Gastrocnemius medialis (tissue), 4 donors: ENCODE measurements at regions not wholly inside any gene's neighbourhood (a gene's known extent, or its start where the extent isn't known, plus 50 kb on each side); places are given as distances from the start of the nearest gene placed in this dataset.
"Not testable (repeated sequence)": the region's sequence is repeated elsewhere in the genome, so short reads cannot be mapped to it uniquely, and the experiment has no call there.

Experiments used
- POLR2A ChIP-seq, 2 donors: fragments of 450-650 bp; IDR thresholded peaks; one replicate each; pipeline ENCODE4 v1.6.1; 2017; ENCODE audit warnings: antibody characterized with exemption in 2 of 2, mild to moderate bottlenecking in 2 of 2, moderate library complexity in 2 of 2
- TF ChIP-seq, protein P1 (sequence below), 5 experiments: fragments of 450-650 bp in 3 of 5; fragments of 200-600 bp in 2 of 5; sonication (generic) in 2 of 5; IDR thresholded peaks in 4 of 5; conservative IDR thresholded peaks in 1 of 5; 1 replicate in 4 of 5; 2 replicates in 1 of 5; pipeline ENCODE4 v1.5.1; 2016 to 2019; ENCODE audit warnings: antibody characterized with exemption in 5 of 5, mild to moderate bottlenecking in 3 of 5, moderate library complexity in 3 of 5

DNA sequence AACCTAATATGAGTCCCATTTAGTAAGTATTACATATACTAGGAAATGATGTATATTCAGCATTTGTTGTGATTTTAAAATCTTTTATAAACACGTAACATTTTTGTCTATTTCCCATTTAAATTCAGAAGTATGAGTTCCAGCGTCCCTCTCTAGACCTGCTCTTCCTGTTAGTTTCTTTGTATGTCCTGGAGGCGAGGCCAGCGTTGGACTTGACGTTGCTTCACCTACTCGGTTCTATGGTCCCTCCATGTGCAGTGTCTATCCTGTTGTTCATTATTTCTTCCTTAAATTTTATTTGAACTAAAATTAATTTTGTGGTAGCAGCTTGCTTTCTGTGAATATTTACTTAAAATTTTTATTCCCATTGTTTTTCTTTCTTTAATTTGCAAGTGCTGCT is 88.5 kb downstream of the POTEH start:
- TF ChIP-seq, protein P1, sequence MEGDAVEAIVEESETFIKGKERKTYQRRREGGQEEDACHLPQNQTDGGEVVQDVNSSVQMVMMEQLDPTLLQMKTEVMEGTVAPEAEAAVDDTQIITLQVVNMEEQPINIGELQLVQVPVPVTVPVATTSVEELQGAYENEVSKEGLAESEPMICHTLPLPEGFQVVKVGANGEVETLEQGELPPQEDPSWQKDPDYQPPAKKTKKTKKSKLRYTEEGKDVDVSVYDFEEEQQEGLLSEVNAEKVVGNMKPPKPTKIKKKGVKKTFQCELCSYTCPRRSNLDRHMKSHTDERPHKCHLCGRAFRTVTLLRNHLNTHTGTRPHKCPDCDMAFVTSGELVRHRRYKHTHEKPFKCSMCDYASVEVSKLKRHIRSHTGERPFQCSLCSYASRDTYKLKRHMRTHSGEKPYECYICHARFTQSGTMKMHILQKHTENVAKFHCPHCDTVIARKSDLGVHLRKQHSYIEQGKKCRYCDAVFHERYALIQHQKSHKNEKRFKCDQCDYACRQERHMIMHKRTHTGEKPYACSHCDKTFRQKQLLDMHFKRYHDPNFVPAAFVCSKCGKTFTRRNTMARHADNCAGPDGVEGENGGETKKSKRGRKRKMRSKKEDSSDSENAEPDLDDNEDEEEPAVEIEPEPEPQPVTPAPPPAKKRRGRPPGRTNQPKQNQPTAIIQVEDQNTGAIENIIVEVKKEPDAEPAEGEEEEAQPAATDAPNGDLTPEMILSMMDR (IDR thresholded peaks at IDR 0.05 in 4 of 5, conservative IDR thresholded peaks at IDR 0.05 in 1 of 5), result not testable (repeated sequence)
- TF ChIP-seq POLR2A (IDR thresholded peaks at IDR 0.05), result not testable (repeated sequence)
